ENCODE measurements at regions not wholly inside any gene's neighbourhood (a gene's known extent, or its start where the extent isn't known, plus 50 kb on each side); places are given as distances from the start of the nearest gene placed in this dataset.

GRCh38 chr21:14863745-14864210, 201.0 kb downstream of the NRIP1 start:
- no peak for TF ChIP-seq CTCF (IDR thresholded peaks at IDR 0.05)
- Histone ChIP-seq H3K27ac (no peak overlapping the region), H3K36me3 (no peaks in the 10 kb centered on the region), H3K4me1 (peaks cover 0 to 35% of the 10 kb centered on the region in 2 donors), H3K9me3 (no peaks in the 10 kb centered on the region), H3K27me3 (no peaks in the 10 kb centered on the region), H3K4me3 (no peak overlapping the region)
- intact Hi-C loops (cut with DNase I) = no loop called here
- DNase-seq (no peak), ATAC-seq (peak; percentile 34)

GRCh38 chr21:14862794-14863720, 201.7 kb downstream of the NRIP1 start:
- Histone ChIP-seq H3K36me3 (no peaks in the 10 kb centered on the region), H3K4me1 (peaks cover 0 to 28% of the 10 kb centered on the region in 2 donors), H3K4me3 (no peak overlapping the region), H3K9me3 (no peaks in the 10 kb centered on the region), H3K27ac (no peak overlapping the region), H3K27me3 (no peaks in the 10 kb centered on the region)
- DNase-seq (no peak), ATAC-seq (no peak)
- intact Hi-C loops (cut with DNase I) = no loop called here
- TF ChIP-seq CTCF (IDR thresholded peaks at IDR 0.05) = peak; percentile 49 to 59

GRCh38 chr21:14858311-14858710, 206.5 kb downstream of the NRIP1 start:
- DNase-seq (no peak), ATAC-seq (no peak)
- TF ChIP-seq CTCF (IDR thresholded peaks at IDR 0.05) = no peak
- Histone ChIP-seq H3K4me1 (peaks cover 0 to 2% of the 10 kb centered on the region in 2 donors), H3K27ac (no peak overlapping the region), H3K4me3 (no peak overlapping the region), H3K27me3 (no peaks in the 10 kb centered on the region), H3K9me3 (peaks cover 0 to 4% of the 10 kb centered on the region in 2 donors), H3K36me3 (no peaks in the 10 kb centered on the region)
- intact Hi-C loops (cut with DNase I) = no loop called here

GRCh38 chr21:14857529-14857928, 207.3 kb downstream of the NRIP1 start:
- H3K27me3 ChIP-seq = no peaks in the 10 kb centered on the region
- no peak for TF ChIP-seq CTCF (IDR thresholded peaks at IDR 0.05)
- no peak overlapping the region for H3K4me3 ChIP-seq
- no peaks in the 10 kb centered on the region for H3K4me1 ChIP-seq
- H3K27ac ChIP-seq = no peak overlapping the region
- intact Hi-C loops (cut with DNase I) = no loop called here
- no peak for ATAC-seq
- H3K9me3 ChIP-seq = peaks cover 0 to 4% of the 10 kb centered on the region in 2 donors
- DNase-seq = no peak
- no peaks in the 10 kb centered on the region for H3K36me3 ChIP-seq

GRCh38 chr21:14850394-14850793, 214.4 kb downstream of the NRIP1 start:
- Histone ChIP-seq H3K27ac (no peak overlapping the region), H3K4me3 (no peak overlapping the region), H3K27me3 (no peaks in the 10 kb centered on the region), H3K36me3 (no peaks in the 10 kb centered on the region), H3K4me1 (no peaks in the 10 kb centered on the region), H3K9me3 (peaks cover 0 to 11% of the 10 kb centered on the region in 2 donors)
- intact Hi-C loops (cut with DNase I) = no loop called here
- no peak for TF ChIP-seq CTCF (IDR thresholded peaks at IDR 0.05)
- ATAC-seq (no peak), DNase-seq (no peak)
